ENCODE measurements at regions not wholly inside any gene's neighbourhood (a gene's known extent, or its start where the extent isn't known, plus 50 kb on each side); places are given as distances from the start of the nearest gene placed in this dataset.

GRCh38 chrX:20325786-20326388 lies 59.2 kb upstream of the RPS6KA3 start:
- no peaks in the 10 kb centered on the region for H3K27me3 ChIP-seq (ENCODE audit: control insufficient read depth, insufficient read depth, low read length)
- no peak for DNase-seq
- no peaks in the 10 kb centered on the region for H3K36me3 ChIP-seq (replicated peaks; ENCODE audit: control insufficient read depth, insufficient read depth, low read length)
- H3K4me3 ChIP-seq (ENCODE audit: insufficient read depth, low read depth, low read length) = no peak overlapping the region

GRCh38 chrX:20322887-20323286 lies 56.2 kb upstream of the RPS6KA3 start:
- no peak for DNase-seq
- Histone ChIP-seq H3K36me3 (replicated peaks; ENCODE audit: control insufficient read depth, insufficient read depth, low read length) (no peaks in the 10 kb centered on the region), H3K27me3 (ENCODE audit: control insufficient read depth, insufficient read depth, low read length) (no peaks in the 10 kb centered on the region), H3K4me3 (ENCODE audit: insufficient read depth, low read depth, low read length) (no peak overlapping the region)

GRCh38 chrX:20320461-20321159 lies 53.9 kb upstream of the RPS6KA3 start:
- no peak for DNase-seq

GRCh38 chrX:20319054-20319453 lies 52.3 kb upstream of the RPS6KA3 start:
- no peak for DNase-seq
- Histone ChIP-seq H3K36me3 (replicated peaks; ENCODE audit: control insufficient read depth, insufficient read depth, low read length) (no peaks in the 10 kb centered on the region), H3K27me3 (ENCODE audit: control insufficient read depth, insufficient read depth, low read length) (no peaks in the 10 kb centered on the region), H3K4me3 (ENCODE audit: insufficient read depth, low read depth, low read length) (no peak overlapping the region)

More at GRCh38 chrX:20320461-20321159, 53.9 kb upstream of the RPS6KA3 start:
- no peaks in the 10 kb centered on the region for H3K36me3 ChIP-seq (replicated peaks; ENCODE audit: control insufficient read depth, insufficient read depth, low read length)
- H3K27me3 ChIP-seq (ENCODE audit: control insufficient read depth, insufficient read depth, low read length) = no peaks in the 10 kb centered on the region
- no peak overlapping the region for H3K4me3 ChIP-seq (ENCODE audit: insufficient read depth, low read depth, low read length)

- DNase-seq = no peak
- H3K36me3 ChIP-seq (replicated peaks; ENCODE audit: control insufficient read depth, insufficient read depth, low read length) = no peaks in the 10 kb centered on the region
- H3K27me3 ChIP-seq (ENCODE audit: control insufficient read depth, insufficient read depth, low read length) = no peaks in the 10 kb centered on the region
- H3K4me3 ChIP-seq (ENCODE audit: insufficient read depth, low read depth, low read length) = no peak overlapping the region
These were observed 51.2 kb upstream of the RPS6KA3 start for GRCh38 chrX:20317873-20318272.
